ENCODE measurements at regions not wholly inside any gene's neighbourhood (a gene's known extent, or its start where the extent isn't known, plus 50 kb on each side); places are given as distances from the start of the nearest gene placed in this dataset.
"Not testable (repeated sequence)": the region's sequence is repeated elsewhere in the genome, so short reads cannot be mapped to it uniquely, and the experiment has no call there.

- Mint-ChIP-seq H3K9me3 (peaks cover 3% of the 10 kb centered on the region), H3K27ac (no peak overlapping the region), H3K4me3 (no peak overlapping the region), H3K36me3 (no peaks in the 10 kb centered on the region), H3K4me1 (no peaks in the 10 kb centered on the region), H3K27me3 (no peaks in the 10 kb centered on the region)
Measured at GRCh38 chr9:22975951-22976350, 529.3 kb downstream of the DMRTA1 start.

- Mint-ChIP-seq H3K4me3 (no peak overlapping the region), H3K27me3 (no peaks in the 10 kb centered on the region), H3K36me3 (no peaks in the 10 kb centered on the region), H3K27ac (no peak overlapping the region), H3K4me1 (no peaks in the 10 kb centered on the region), H3K9me3 (peaks cover 3% of the 10 kb centered on the region)
Measured at GRCh38 chr9:22976454-22976853, 529.8 kb downstream of the DMRTA1 start.

GRCh38 chr9:22980429-22980828 is 533.8 kb downstream of the DMRTA1 start:
- H3K36me3 Mint-ChIP-seq, H3K4me1 Mint-ChIP-seq, H3K27ac Mint-ChIP-seq, H3K4me3 Mint-ChIP-seq, H3K9me3 Mint-ChIP-seq, H3K27me3 Mint-ChIP-seq: not testable (repeated sequence)

- no peaks in the 10 kb centered on the region for H3K4me1 Mint-ChIP-seq
- H3K4me3 Mint-ChIP-seq, result no peak overlapping the region
- H3K36me3 Mint-ChIP-seq, result no peaks in the 10 kb centered on the region
- H3K27me3 Mint-ChIP-seq, result no peaks in the 10 kb centered on the region
- peaks cover 6% of the 10 kb centered on the region for H3K9me3 Mint-ChIP-seq
- no peak overlapping the region for H3K27ac Mint-ChIP-seq
Measured at GRCh38 chr9:22986556-22986955, 539.9 kb downstream of the DMRTA1 start.

GRCh38 chr9:22990349-22990748 is 543.7 kb downstream of the DMRTA1 start:
- Mint-ChIP-seq H3K36me3 (no peaks in the 10 kb centered on the region), H3K9me3 (peaks cover 5% of the 10 kb centered on the region), H3K4me1 (no peaks in the 10 kb centered on the region), H3K27me3 (no peaks in the 10 kb centered on the region), H3K4me3 (no peak overlapping the region), H3K27ac (no peak overlapping the region)

- H3K4me3 Mint-ChIP-seq, result no peak overlapping the region
- peaks cover 10% of the 10 kb centered on the region for H3K9me3 Mint-ChIP-seq
- no peak overlapping the region for H3K27ac Mint-ChIP-seq
- no peaks in the 10 kb centered on the region for H3K27me3 Mint-ChIP-seq
- no peaks in the 10 kb centered on the region for H3K4me1 Mint-ChIP-seq
- no peaks in the 10 kb centered on the region for H3K36me3 Mint-ChIP-seq
Measured at GRCh38 chr9:22992780-22993179, 546.2 kb downstream of the DMRTA1 start.

GRCh38 chr9:22997923-22998322 is 551.3 kb downstream of the DMRTA1 start:
- Mint-ChIP-seq H3K4me3 (no peak overlapping the region), H3K4me1 (no peaks in the 10 kb centered on the region), H3K9me3 (peaks cover 13% of the 10 kb centered on the region), H3K36me3 (no peaks in the 10 kb centered on the region), H3K27me3 (no peaks in the 10 kb centered on the region), H3K27ac (no peak overlapping the region)

- H3K4me1 Mint-ChIP-seq, result no peaks in the 10 kb centered on the region
- no peaks in the 10 kb centered on the region for H3K36me3 Mint-ChIP-seq
- no peak overlapping the region for H3K27ac Mint-ChIP-seq
- H3K4me3 Mint-ChIP-seq, result no peak overlapping the region
- no peaks in the 10 kb centered on the region for H3K9me3 Mint-ChIP-seq
- no peaks in the 10 kb centered on the region for H3K27me3 Mint-ChIP-seq
Measured at GRCh38 chr9:23005156-23005555, 558.5 kb downstream of the DMRTA1 start.

GRCh38 chr9:23006127-23006526 is 559.5 kb downstream of the DMRTA1 start:
- Mint-ChIP-seq H3K27me3 (no peaks in the 10 kb centered on the region), H3K4me3 (no peak overlapping the region), H3K36me3 (no peaks in the 10 kb centered on the region), H3K4me1 (no peaks in the 10 kb centered on the region), H3K27ac (no peak overlapping the region), H3K9me3 (no peaks in the 10 kb centered on the region)

GRCh38 chr9:23011669-23012068 is 565.0 kb downstream of the DMRTA1 start:
- Mint-ChIP-seq H3K36me3 (no peaks in the 10 kb centered on the region), H3K9me3 (no peaks in the 10 kb centered on the region), H3K27me3 (no peaks in the 10 kb centered on the region), H3K4me1 (no peaks in the 10 kb centered on the region), H3K27ac (no peak overlapping the region), H3K4me3 (no peak overlapping the region)

- Mint-ChIP-seq H3K27me3 (no peaks in the 10 kb centered on the region), H3K36me3 (no peaks in the 10 kb centered on the region), H3K27ac (no peak overlapping the region), H3K9me3 (no peaks in the 10 kb centered on the region), H3K4me3 (no peak overlapping the region), H3K4me1 (no peaks in the 10 kb centered on the region)
Measured at GRCh38 chr9:23015557-23015956, 568.9 kb downstream of the DMRTA1 start.

GRCh38 chr9:23036416-23036815 is 589.8 kb downstream of the DMRTA1 start:
- Mint-ChIP-seq H3K4me1 (no peaks in the 10 kb centered on the region), H3K27me3 (no peaks in the 10 kb centered on the region), H3K36me3 (no peaks in the 10 kb centered on the region), H3K9me3 (peaks cover 15% of the 10 kb centered on the region), H3K4me3 (no peak overlapping the region), H3K27ac (no peak overlapping the region)

GRCh38 chr9:23039402-23039801 is 592.8 kb downstream of the DMRTA1 start:
- H3K9me3 Mint-ChIP-seq, result no peaks in the 10 kb centered on the region
- no peaks in the 10 kb centered on the region for H3K4me1 Mint-ChIP-seq
- H3K27ac Mint-ChIP-seq, result no peak overlapping the region
- H3K36me3 Mint-ChIP-seq, result no peaks in the 10 kb centered on the region
- H3K27me3 Mint-ChIP-seq, result no peaks in the 10 kb centered on the region
- H3K4me3 Mint-ChIP-seq, result no peak overlapping the region

GRCh38 chr9:23041466-23041865 is 594.8 kb downstream of the DMRTA1 start:
- no peaks in the 10 kb centered on the region for H3K27me3 Mint-ChIP-seq
- peaks cover 5% of the 10 kb centered on the region for H3K9me3 Mint-ChIP-seq
- H3K27ac Mint-ChIP-seq, result no peak overlapping the region
- H3K4me3 Mint-ChIP-seq, result no peak overlapping the region
- H3K36me3 Mint-ChIP-seq, result no peaks in the 10 kb centered on the region
- H3K4me1 Mint-ChIP-seq, result no peaks in the 10 kb centered on the region

GRCh38 chr9:23044549-23044948 is 597.9 kb downstream of the DMRTA1 start:
- no peaks in the 10 kb centered on the region for H3K36me3 Mint-ChIP-seq
- no peak overlapping the region for H3K4me3 Mint-ChIP-seq
- peaks cover 5% of the 10 kb centered on the region for H3K9me3 Mint-ChIP-seq
- no peak overlapping the region for H3K27ac Mint-ChIP-seq
- H3K4me1 Mint-ChIP-seq, result no peaks in the 10 kb centered on the region
- H3K27me3 Mint-ChIP-seq, result no peaks in the 10 kb centered on the region

- not testable (repeated sequence) for H3K4me1 Mint-ChIP-seq, H3K36me3 Mint-ChIP-seq, H3K9me3 Mint-ChIP-seq, H3K4me3 Mint-ChIP-seq, H3K27me3 Mint-ChIP-seq, H3K27ac Mint-ChIP-seq
Measured at GRCh38 chr9:23046026-23046425, 599.4 kb downstream of the DMRTA1 start.

GRCh38 chr9:23050548-23050947 is 603.9 kb downstream of the DMRTA1 start:
- no peaks in the 10 kb centered on the region for H3K36me3 Mint-ChIP-seq
- no peaks in the 10 kb centered on the region for H3K27me3 Mint-ChIP-seq
- no peaks in the 10 kb centered on the region for H3K9me3 Mint-ChIP-seq
- H3K4me1 Mint-ChIP-seq, result no peaks in the 10 kb centered on the region
- no peak overlapping the region for H3K27ac Mint-ChIP-seq
- no peak overlapping the region for H3K4me3 Mint-ChIP-seq

- Mint-ChIP-seq H3K4me1 (no peaks in the 10 kb centered on the region), H3K27me3 (no peaks in the 10 kb centered on the region), H3K27ac (no peak overlapping the region), H3K9me3 (no peaks in the 10 kb centered on the region), H3K36me3 (no peaks in the 10 kb centered on the region), H3K4me3 (no peak overlapping the region)
Measured at GRCh38 chr9:23073136-23073535, 626.5 kb downstream of the DMRTA1 start.
